ENCODE measurements at regions not wholly inside any gene's neighbourhood (a gene's known extent, or its start where the extent isn't known, plus 50 kb on each side); places are given as distances from the start of the nearest gene placed in this dataset.

GRCh38 chr5:40312205-40312604 lies 367.5 kb upstream of the PTGER4 start:
- in situ Hi-C loops (cut with MboI; ENCODE audit: low pct_unique_long_range_greater_than_20kb, low sequenced_read_pairs), result no loop called here

GRCh38 chr5:40309851-40310250 lies 369.9 kb upstream of the PTGER4 start:
- no peak for DNase-seq
- in situ Hi-C loops (cut with MboI; ENCODE audit: low pct_unique_long_range_greater_than_20kb, low sequenced_read_pairs), result no loop called here

More at GRCh38 chr5:40312205-40312604, 367.5 kb upstream of the PTGER4 start:
- DNase-seq, result no peak

- in situ Hi-C loops (cut with MboI; ENCODE audit: low pct_unique_long_range_greater_than_20kb, low sequenced_read_pairs), result no loop called here
- no peak for DNase-seq
Observed at GRCh38 chr5:40308867-40309266, 370.8 kb upstream of the PTGER4 start.

GRCh38 chr5:40307920-40308319 lies 371.8 kb upstream of the PTGER4 start:
- in situ Hi-C loops (cut with MboI; ENCODE audit: low pct_unique_long_range_greater_than_20kb, low sequenced_read_pairs), result no loop called here

GRCh38 chr5:40306869-40307487 lies 372.7 kb upstream of the PTGER4 start:
- no peak for DNase-seq
- in situ Hi-C loops (cut with MboI; ENCODE audit: low pct_unique_long_range_greater_than_20kb, low sequenced_read_pairs), result no loop called here

More at GRCh38 chr5:40307920-40308319, 371.8 kb upstream of the PTGER4 start:
- DNase-seq, result no peak

GRCh38 chr5:40292006-40292405 lies 387.7 kb upstream of the PTGER4 start:
- DNase-seq, result no peak
- in situ Hi-C loops (cut with MboI; ENCODE audit: low pct_unique_long_range_greater_than_20kb, low sequenced_read_pairs), result no loop called here

GRCh38 chr5:40291338-40291737 lies 388.4 kb upstream of the PTGER4 start:
- in situ Hi-C loops (cut with MboI; ENCODE audit: low pct_unique_long_range_greater_than_20kb, low sequenced_read_pairs), result no loop called here
- DNase-seq, result no peak

- DNase-seq, result no peak
- in situ Hi-C loops (cut with MboI; ENCODE audit: low pct_unique_long_range_greater_than_20kb, low sequenced_read_pairs), result no loop called here
Observed at GRCh38 chr5:40288800-40289485, 390.8 kb upstream of the PTGER4 start.

GRCh38 chr5:40284863-40285262 lies 394.9 kb upstream of the PTGER4 start:
- in situ Hi-C loops (cut with MboI; ENCODE audit: low pct_unique_long_range_greater_than_20kb, low sequenced_read_pairs), result no loop called here

GRCh38 chr5:40278881-40279280 lies 400.8 kb upstream of the PTGER4 start:
- no peak for DNase-seq
- in situ Hi-C loops (cut with MboI; ENCODE audit: low pct_unique_long_range_greater_than_20kb, low sequenced_read_pairs), result no loop called here

More at GRCh38 chr5:40284863-40285262, 394.9 kb upstream of the PTGER4 start:
- DNase-seq, result no peak

- no peak for DNase-seq
- in situ Hi-C loops (cut with MboI; ENCODE audit: low pct_unique_long_range_greater_than_20kb, low sequenced_read_pairs), result no loop called here
Observed at GRCh38 chr5:40277161-40277906, 402.4 kb upstream of the PTGER4 start.

GRCh38 chr5:40276426-40277102 lies 403.2 kb upstream of the PTGER4 start:
- no peak for DNase-seq
- in situ Hi-C loops (cut with MboI; ENCODE audit: low pct_unique_long_range_greater_than_20kb, low sequenced_read_pairs), result no loop called here

GRCh38 chr5:40274568-40274967 lies 405.1 kb upstream of the PTGER4 start:
- DNase-seq, result no peak
- in situ Hi-C loops (cut with MboI; ENCODE audit: low pct_unique_long_range_greater_than_20kb, low sequenced_read_pairs), result no loop called here

GRCh38 chr5:40273936-40274335 lies 405.8 kb upstream of the PTGER4 start:
- no peak for DNase-seq
- in situ Hi-C loops (cut with MboI; ENCODE audit: low pct_unique_long_range_greater_than_20kb, low sequenced_read_pairs), result no loop called here

- no peak for DNase-seq
- in situ Hi-C loops (cut with MboI; ENCODE audit: low pct_unique_long_range_greater_than_20kb, low sequenced_read_pairs), result no loop called here
Observed at GRCh38 chr5:40271476-40271875, 408.2 kb upstream of the PTGER4 start.

GRCh38 chr5:40270274-40270845 lies 409.4 kb upstream of the PTGER4 start:
- in situ Hi-C loops (cut with MboI; ENCODE audit: low pct_unique_long_range_greater_than_20kb, low sequenced_read_pairs), result no loop called here
- DNase-seq, result no peak

- in situ Hi-C loops (cut with MboI; ENCODE audit: low pct_unique_long_range_greater_than_20kb, low sequenced_read_pairs), result no loop called here
- DNase-seq, result no peak
Observed at GRCh38 chr5:40268088-40268487, 411.6 kb upstream of the PTGER4 start.

- in situ Hi-C loops (cut with MboI; ENCODE audit: low pct_unique_long_range_greater_than_20kb, low sequenced_read_pairs), result no loop called here
- no peak for DNase-seq
Observed at GRCh38 chr5:40266952-40267351, 412.8 kb upstream of the PTGER4 start.

- no peak for DNase-seq
- in situ Hi-C loops (cut with MboI; ENCODE audit: low pct_unique_long_range_greater_than_20kb, low sequenced_read_pairs), result no loop called here
Observed at GRCh38 chr5:40261984-40262383, 417.7 kb upstream of the PTGER4 start.

All from KBM-7 (cell line).